ENCODE measurements at regions not wholly inside any gene's neighbourhood (a gene's known extent, or its start where the extent isn't known, plus 50 kb on each side); places are given as distances from the start of the nearest gene placed in this dataset.

DNA sequence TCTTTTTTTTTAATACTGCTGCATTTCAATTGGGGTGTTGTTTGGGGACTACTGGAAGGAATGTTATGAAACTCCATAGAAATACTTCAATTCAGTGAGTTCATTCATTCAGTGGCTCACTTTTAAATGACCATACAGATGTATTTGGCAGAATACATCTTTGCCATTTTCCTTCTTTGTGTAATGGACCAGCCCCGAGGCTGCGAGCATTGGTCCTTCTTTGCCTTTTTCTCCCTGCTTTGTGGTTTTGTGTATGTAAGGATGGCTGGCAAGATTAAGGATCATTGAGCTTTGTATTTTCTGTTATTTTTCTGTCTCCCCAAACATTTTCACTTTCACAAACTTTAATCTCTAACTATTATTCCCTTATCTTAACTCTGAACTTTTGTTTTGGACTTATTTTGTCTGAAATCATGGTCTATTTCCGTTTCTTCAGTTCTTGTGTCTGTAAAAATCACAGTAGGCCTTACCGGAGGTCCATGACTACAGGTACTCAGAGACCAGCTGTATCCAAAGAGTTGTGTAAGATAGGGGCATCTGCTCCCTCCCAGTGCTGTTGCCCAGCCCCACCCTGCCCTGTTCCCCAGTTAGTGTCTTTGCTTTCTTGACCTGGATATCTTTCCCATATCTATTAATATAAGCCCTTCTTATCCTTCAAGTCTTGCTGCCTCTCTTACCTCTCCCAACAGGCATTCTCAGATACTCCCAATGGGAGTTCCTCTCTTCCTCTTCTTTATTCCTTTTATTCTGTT lies 154.3 kb upstream of the DMRT1 start:
- peak overlapping the region in 1 of 12 donors; percentile 8 for H3K4me3 ChIP-seq
- no peaks in the 10 kb centered on the region for H3K27me3 ChIP-seq
- WGBS, 4 donors: 88 to 96% (median 93%) methylated on average over 4 of the region's 4 CpGs
- no peak for DNase-seq
- H3K36me3 ChIP-seq: peaks cover 0 to 4% (median 0%) of the 10 kb centered on the region in 9 donors
- TF ChIP-seq CTCF (IDR thresholded peaks at IDR 0.05) (no peak), POLR2A (IDR thresholded peaks at IDR 0.05) (no peak)
- no peak for ATAC-seq
- intact Hi-C loops (cut with DNase I): no loop called here
- H3K4me1 ChIP-seq: peaks cover 0 to 67% (median 46%) of the 10 kb centered on the region in 12 donors
- H3K9me3 ChIP-seq: no peaks in the 10 kb centered on the region
- H3K27ac ChIP-seq: peak overlapping the region in 5 of 12 donors; percentile 7 to 92 (median 51)

- Histone ChIP-seq H3K9me3 (no peaks in the 10 kb centered on the region), H3K4me3 (peak overlapping the region in 1 of 12 donors; percentile 5), H3K27ac (peak overlapping the region in 3 of 12 donors; percentile 22 to 92 (median 68)), H3K36me3 (peaks cover 0 to 4% (median 0%) of the 10 kb centered on the region in 9 donors), H3K4me1 (peaks cover 0 to 67% (median 46%) of the 10 kb centered on the region in 12 donors), H3K27me3 (no peaks in the 10 kb centered on the region)
- intact Hi-C loops (cut with DNase I): no loop called here
- 91 to 97% (median 93%) methylated on average over 4 of the region's 4 CpGs for WGBS, 4 donors
- ATAC-seq (no peak), DNase-seq (no peak)
- TF ChIP-seq CTCF (IDR thresholded peaks at IDR 0.05) (no peak), POLR2A (IDR thresholded peaks at IDR 0.05) (no peak)
These were observed 153.5 kb upstream of the DMRT1 start for GRCh38 chr9:687994-688393.

DNA sequence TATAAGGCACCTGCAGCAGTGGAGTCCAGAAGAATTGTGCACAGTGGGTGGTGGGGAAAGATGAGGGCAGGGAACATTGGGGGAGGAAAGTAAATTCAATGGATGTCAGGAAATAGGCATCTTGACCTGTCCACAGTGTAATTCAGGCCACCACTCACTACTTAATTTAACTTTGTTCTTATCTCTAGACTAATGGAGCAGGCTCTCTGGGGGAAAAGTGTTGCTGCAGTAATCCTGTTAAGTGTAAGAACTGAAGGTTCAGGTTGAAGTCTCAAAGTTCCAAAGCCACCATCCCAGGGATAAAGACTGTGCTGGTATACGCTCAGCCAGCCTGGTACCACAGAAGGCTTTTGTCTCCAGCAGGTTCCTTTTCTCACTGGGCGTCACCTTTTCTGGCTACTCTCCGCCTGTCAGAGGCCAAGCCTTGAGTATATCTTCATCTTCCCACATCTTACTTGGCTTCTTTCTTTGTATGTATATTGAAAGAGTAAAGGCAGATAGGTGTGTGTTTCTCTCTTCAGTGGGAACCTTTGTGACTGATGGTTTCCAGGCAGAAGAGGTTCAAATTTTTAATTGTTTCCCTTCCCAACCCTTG lies 150.9 kb upstream of the DMRT1 start:
- H3K27me3 ChIP-seq: no peaks in the 10 kb centered on the region
- WGBS, 4 donors: 48 to 95% (median 76%) methylated on average over 3 of the region's 3 CpGs
- H3K4me3 ChIP-seq: no peak overlapping the region
- intact Hi-C loops (cut with DNase I): loop anchor here in 6 of 10 donors (5.0 to 10.0 kb wide), 5 partner anchors 33 to 76 kb away; no protein-coding TSS in a partner anchor
- peaks cover 0 to 4% (median 0%) of the 10 kb centered on the region in 9 donors for H3K36me3 ChIP-seq
- H3K27ac ChIP-seq: peak overlapping the region in 7 of 12 donors; percentile 13 to 94 (median 90)
- ATAC-seq (no peak), DNase-seq (no peak)
- TF ChIP-seq CTCF (IDR thresholded peaks at IDR 0.05) (no peak), POLR2A (IDR thresholded peaks at IDR 0.05) (no peak)
- H3K4me1 ChIP-seq: peaks cover under 1 to 69% (median 45%) of the 10 kb centered on the region in 12 donors
- H3K9me3 ChIP-seq: no peaks in the 10 kb centered on the region

DNA sequence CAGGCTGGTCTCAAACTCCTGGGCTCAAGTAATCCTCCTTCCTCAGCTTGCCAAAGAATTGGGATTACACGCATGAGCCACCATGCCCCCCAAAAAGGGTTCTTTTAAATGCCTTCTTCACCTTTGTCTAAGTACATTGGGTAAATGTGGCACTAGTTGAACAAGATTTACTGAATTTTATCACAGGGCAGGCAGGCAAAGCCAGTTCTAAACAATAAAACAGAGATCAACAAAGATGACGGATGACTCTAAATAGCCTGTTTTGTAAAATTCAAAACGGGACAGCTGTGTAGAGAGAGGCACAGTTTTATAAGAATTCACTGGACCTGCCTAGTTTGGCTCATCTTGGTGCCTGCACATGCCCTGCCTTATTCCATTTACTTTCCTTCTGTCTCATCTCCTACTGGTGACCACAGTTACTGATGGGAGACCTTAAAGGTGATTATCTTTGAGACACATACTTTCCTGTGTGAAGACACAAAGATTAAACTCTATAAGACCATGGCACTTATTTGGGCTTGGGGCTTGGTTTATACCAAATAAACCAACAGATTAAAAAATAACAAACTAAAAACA lies 149.6 kb upstream of the DMRT1 start:
- ATAC-seq: no peak
- WGBS, 4 donors: 55 to 73% (median 65%) methylated on average over 3 of the region's 3 CpGs

More for the DNA sequence above, 149.6 kb upstream of the DMRT1 start:
- TF ChIP-seq CTCF (IDR thresholded peaks at IDR 0.05) (no peak), POLR2A (IDR thresholded peaks at IDR 0.05) (no peak)
- Histone ChIP-seq H3K27ac (peak overlapping the region in 11 of 12 donors; percentile 87 to 97 (median 92)), H3K9me3 (no peaks in the 10 kb centered on the region), H3K27me3 (no peaks in the 10 kb centered on the region), H3K36me3 (peaks cover 0 to 4% (median 0%) of the 10 kb centered on the region in 9 donors), H3K4me1 (peaks cover 3 to 69% (median 47%) of the 10 kb centered on the region in 12 donors), H3K4me3 (no peak overlapping the region)
- intact Hi-C loops (cut with DNase I): loop anchor here in 6 of 10 donors (5.0 to 10.0 kb wide), 5 partner anchors 35 to 77 kb away; no protein-coding TSS in a partner anchor
- no peak for DNase-seq

Measured in heart left ventricle (tissue), 16 donors.